Pancreas (tissue), 10 donors: ENCODE measurements at regions not wholly inside any gene's neighbourhood (a gene's known extent, or its start where the extent isn't known, plus 50 kb on each side); places are given as distances from the start of the nearest gene placed in this dataset.
A peak's percentile ranks its signal among the peaks of the same experiment; 100 is the strongest.

Experiments
- ATAC-seq, 4 donors: fragments of 200-7000 bp; cut with Tn5 transposase; one replicate each; pipeline versions ENCODE4 v1.8.0 to v1.9.1; 2020; ENCODE audit warnings: mild to moderate bottlenecking in 4 of 4, moderate library complexity in 4 of 4
- DNase-seq, 6 donors: peaks; one replicate each; pipeline ENCODE4 v3.0.0-alpha.2; 2020
- FAIRE-seq: peaks from 2 replicates; lab custom pipeline; 2012; peaks lifted over from hg19 to GRCh38; lab: Jason Lieb, UNC
- H3K27ac ChIP-seq, 4 donors: fragments of 200-600 bp; sonication (generic); 1 replicate in 3 of 4; 2 replicates in 1 of 4; pipeline versions ENCODE4 v1.5.0 to v1.8.0; 2020
- H3K27me3 ChIP-seq, 4 donors: fragments of 200-600 bp; one replicate each; pipeline ENCODE4 v1.8.0; 2021
- H3K36me3 ChIP-seq, 3 donors: fragments of 200-600 bp; sonication (generic) in 1 of 3; one replicate each; pipeline versions ENCODE4 v1.5.0 to v1.8.0; 2020 to 2021
- H3K4me1 ChIP-seq, 3 donors: fragments of 200-600 bp; one replicate each; pipeline ENCODE4 v1.8.0; 2021
- H3K4me3 ChIP-seq, 4 donors: fragments of 200-600 bp; sonication (generic) in 2 of 4; one replicate each; pipeline versions ENCODE4 v1.5.0 to v1.8.0; 2020 to 2021
- H3K9me3 ChIP-seq, 4 donors: fragments of 200-600 bp; one replicate each; pipeline ENCODE4 v1.8.0; 2021
- CTCF ChIP-seq, 4 donors: fragments of 200-600 bp; sonication (generic) in 3 of 4; IDR thresholded peaks; one replicate each; pipeline versions ENCODE4 v1.5.0 to v1.8.0; 2021; ENCODE audit warnings: antibody characterized with exemption in 4 of 4
- WGBS, 2 donors: extraction: QIAGEN DNeasy Blood & Tissue Kit; methylation state at CpG; one replicate each; pipeline ENCODE4 v1.1.7; 2013; 5-methylcytosine and 5-hydroxymethylcytosine counted together
- intact Hi-C, 3 donors: fragments of 100-400 bp; cut with DNase I; formaldehyde crosslinking; loops; one replicate each; pipeline versions ENCODE4 v1.11.1 to v1.14.2; 2022
- donor health status: healthy with polysubstance abuse.
- donor health status: DM: no; HTN: no; CAD: no; lungs with moderate emphysema.
- donor health status: DM: no; HTN: no; CAD: no.
- donor health status: control.
- donor health status: control.
- donor health status: Bipolar disorder and iron deficiency.
- donor health status: DM: yes; HTN: yes; CAD: no.
- donor health status: DM: no; HTN: no; CAD: no.
- donor health status: DM: no; HTN: no; CAD: no.
- donor health status: DM: yes; HTN: yes; CAD: no.

- ATAC-seq = no peak
- intact Hi-C loops = no loop called here
- no peak for FAIRE-seq
Observed at GRCh38 chr4:14768449-14768848, 233.8 kb upstream of the CPEB2 start.

GRCh38 chr4:14769993-14770392, 232.3 kb upstream of the CPEB2 start:
- no peak for ATAC-seq
- no peak overlapping the region for H3K4me3 ChIP-seq
- intact Hi-C loops = no loop called here
- no peaks in the 10 kb centered on the region for H3K9me3 ChIP-seq
- no peak overlapping the region for H3K27ac ChIP-seq
- WGBS, 2 donors = 73 to 78% methylated on average over 1 of the region's 1 CpG
- no peaks in the 10 kb centered on the region for H3K4me1 ChIP-seq
- TF ChIP-seq CTCF (IDR thresholded peaks at IDR 0.05) = no peak
- FAIRE-seq = no peak
- no peaks in the 10 kb centered on the region for H3K27me3 ChIP-seq
- no peak for DNase-seq
- no peaks in the 10 kb centered on the region for H3K36me3 ChIP-seq

More at GRCh38 chr4:14768449-14768848, 233.8 kb upstream of the CPEB2 start:
- Histone ChIP-seq H3K27ac (no peak overlapping the region), H3K4me1 (no peaks in the 10 kb centered on the region), H3K9me3 (no peaks in the 10 kb centered on the region), H3K36me3 (no peaks in the 10 kb centered on the region), H3K27me3 (no peaks in the 10 kb centered on the region), H3K4me3 (no peak overlapping the region)
- no peak for TF ChIP-seq CTCF (IDR thresholded peaks at IDR 0.05)
- no peak for DNase-seq

- Histone ChIP-seq H3K27ac (no peak overlapping the region), H3K9me3 (no peaks in the 10 kb centered on the region), H3K27me3 (no peaks in the 10 kb centered on the region), H3K4me1 (no peaks in the 10 kb centered on the region), H3K4me3 (no peak overlapping the region), H3K36me3 (no peaks in the 10 kb centered on the region)
- no peak for TF ChIP-seq CTCF (IDR thresholded peaks at IDR 0.05)
- 52 to 61% methylated on average over 2 of the region's 2 CpGs for WGBS, 2 donors
- no peak for DNase-seq
- no peak for FAIRE-seq
- peak in 1 of 4 donors; percentile 25 for ATAC-seq
- intact Hi-C loops = no loop called here
Observed at GRCh38 chr4:14771094-14771493, 231.2 kb upstream of the CPEB2 start.

- DNase-seq (no peak), ATAC-seq (no peak), FAIRE-seq (no peak)
- Histone ChIP-seq H3K9me3 (no peaks in the 10 kb centered on the region), H3K36me3 (no peaks in the 10 kb centered on the region), H3K27me3 (no peaks in the 10 kb centered on the region), H3K27ac (no peak overlapping the region), H3K4me1 (no peaks in the 10 kb centered on the region), H3K4me3 (no peak overlapping the region)
- WGBS, 2 donors = 50 to 55% methylated on average over 2 of the region's 2 CpGs
- intact Hi-C loops = no loop called here
- no peak for TF ChIP-seq CTCF (IDR thresholded peaks at IDR 0.05)
Observed at GRCh38 chr4:14771504-14772175, 230.6 kb upstream of the CPEB2 start.

GRCh38 chr4:14772388-14772787, 229.9 kb upstream of the CPEB2 start:
- ATAC-seq = no peak
- intact Hi-C loops = no loop called here
- 95% methylated on average over 2 of the region's 2 CpGs for WGBS, 2 donors
- DNase-seq = no peak
- Histone ChIP-seq H3K9me3 (no peaks in the 10 kb centered on the region), H3K4me3 (no peak overlapping the region), H3K4me1 (no peaks in the 10 kb centered on the region), H3K27ac (no peak overlapping the region), H3K27me3 (no peaks in the 10 kb centered on the region), H3K36me3 (no peaks in the 10 kb centered on the region)
- no peak for TF ChIP-seq CTCF (IDR thresholded peaks at IDR 0.05)
- no peak for FAIRE-seq
